Stimulated activated effector memory CD8-positive, alpha-beta T cell treated with anti-CD3 and anti-CD28 coated beads, Interleukin-12 subunit alpha, Interleukin-12 subunit beta, amount 100 ng/mL, for 72 hours (primary cell): ENCODE measurements at regions not wholly inside any gene's neighbourhood (a gene's known extent, or its start where the extent isn't known, plus 50 kb on each side); places are given as distances from the start of the nearest gene placed in this dataset.
A peak's percentile ranks its signal among the peaks of the same experiment; 100 is the strongest.
"Not testable (repeated sequence)": the region's sequence is repeated elsewhere in the genome, so short reads cannot be mapped to it uniquely, and the experiment has no call there.

ENCODE experiments used
- ATAC-seq: fragments of 150-1000 bp; cut with Tn5 transposase; 2 replicates; pipeline ENCODE4 v1.10.0; 2021
- DNase-seq, 2 donors: peaks; one replicate each; pipeline ENCODE4 v3.0.0; 2021 to 2022; ENCODE audit warnings: low spot score in 2 of 2
- H3K27ac Mint-ChIP-seq: one replicate; pipeline ENCODE4 v1.8.0; 2022; ENCODE audit warnings: mild to moderate bottlenecking, mixed read lengths
- H3K36me3 Mint-ChIP-seq: one replicate; pipeline ENCODE4 v1.8.0; 2022; ENCODE audit warnings: mild to moderate bottlenecking, mixed read lengths
- H3K4me1 Mint-ChIP-seq: one replicate; pipeline ENCODE4 v1.8.0; 2022; ENCODE audit warnings: mixed read lengths
- H3K4me3 Mint-ChIP-seq: one replicate; pipeline ENCODE4 v1.8.0; 2022; ENCODE audit warnings: mild to moderate bottlenecking, mixed read lengths
- H3K9me3 Mint-ChIP-seq: one replicate; pipeline ENCODE4 v1.8.0; 2022; ENCODE audit warnings: mixed read lengths

DNA sequence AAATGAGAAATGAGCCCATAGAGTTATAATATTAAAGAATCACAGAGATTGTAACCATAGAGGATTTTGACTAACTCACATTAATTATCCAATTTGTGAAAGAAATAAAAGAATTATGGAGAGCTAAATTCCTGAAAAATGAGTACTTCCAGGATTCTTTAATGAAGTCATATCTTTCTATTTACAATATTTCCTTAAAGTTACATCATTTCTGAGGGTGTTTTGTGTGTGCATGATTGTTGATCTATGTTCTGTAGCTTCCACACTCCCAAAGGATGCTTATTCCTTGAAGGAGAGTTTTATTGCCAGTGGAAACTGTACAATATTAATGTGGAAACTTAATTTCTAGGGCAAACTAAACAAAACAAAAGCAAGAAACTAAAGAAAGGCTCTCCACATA is 299.6 kb downstream of the MDFIC start:
- no peaks in the 10 kb centered on the region for H3K36me3 Mint-ChIP-seq
- H3K27ac Mint-ChIP-seq, result no peak overlapping the region
- ATAC-seq, result no peak
- H3K9me3 Mint-ChIP-seq, result no peaks in the 10 kb centered on the region
- DNase-seq, result no peak
- no peak overlapping the region for H3K4me3 Mint-ChIP-seq
- H3K4me1 Mint-ChIP-seq, result peaks cover 8% of the 10 kb centered on the region

DNA sequence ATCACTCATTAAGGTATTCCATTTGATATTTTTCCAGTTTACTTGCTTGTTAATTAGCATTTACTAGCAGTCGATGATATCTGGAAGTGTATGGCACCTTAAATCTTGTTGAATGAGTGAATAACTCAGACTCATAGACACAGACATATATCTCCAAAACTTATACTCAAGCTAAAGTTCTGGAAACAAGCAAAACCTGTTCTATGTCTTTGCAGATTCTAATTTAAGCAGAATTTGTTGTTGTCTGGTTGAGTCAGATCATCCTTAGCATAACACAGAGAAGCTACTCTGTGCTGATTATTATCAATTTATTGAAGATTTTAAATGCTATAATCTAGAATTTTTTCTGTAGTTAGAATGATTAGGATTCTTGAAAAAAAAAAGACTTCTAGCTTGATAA is 296.2 kb downstream of the MDFIC start:
- no peaks in the 10 kb centered on the region for H3K36me3 Mint-ChIP-seq
- ATAC-seq (no peak), DNase-seq (no peak)
- peaks cover 9% of the 10 kb centered on the region for H3K4me1 Mint-ChIP-seq
- no peak overlapping the region for H3K4me3 Mint-ChIP-seq
- no peak overlapping the region for H3K27ac Mint-ChIP-seq
- H3K9me3 Mint-ChIP-seq, result no peaks in the 10 kb centered on the region

DNA sequence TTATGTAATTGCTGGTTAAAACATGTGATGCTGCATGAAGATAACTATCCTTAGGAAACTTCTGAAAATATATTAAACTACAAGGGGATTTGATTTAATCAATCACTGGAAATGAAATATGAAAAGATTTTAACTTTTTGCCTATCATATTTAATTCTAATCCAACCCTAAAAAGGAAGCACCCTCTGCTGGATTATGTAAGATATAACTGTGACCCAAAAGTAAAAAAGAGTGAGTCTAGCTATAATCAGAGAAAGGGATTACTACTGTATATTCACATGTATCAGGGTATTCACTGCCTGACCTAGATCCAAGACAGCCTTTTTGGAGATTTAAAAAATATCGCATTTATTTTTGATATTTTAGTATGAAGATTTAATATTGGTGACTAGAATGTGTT is 295.5 kb downstream of the MDFIC start:
- no peak for ATAC-seq
- H3K27ac Mint-ChIP-seq, result no peak overlapping the region
- no peaks in the 10 kb centered on the region for H3K36me3 Mint-ChIP-seq
- H3K4me3 Mint-ChIP-seq, result no peak overlapping the region
- no peak for DNase-seq
- peaks cover 9% of the 10 kb centered on the region for H3K4me1 Mint-ChIP-seq
- no peaks in the 10 kb centered on the region for H3K9me3 Mint-ChIP-seq

DNA sequence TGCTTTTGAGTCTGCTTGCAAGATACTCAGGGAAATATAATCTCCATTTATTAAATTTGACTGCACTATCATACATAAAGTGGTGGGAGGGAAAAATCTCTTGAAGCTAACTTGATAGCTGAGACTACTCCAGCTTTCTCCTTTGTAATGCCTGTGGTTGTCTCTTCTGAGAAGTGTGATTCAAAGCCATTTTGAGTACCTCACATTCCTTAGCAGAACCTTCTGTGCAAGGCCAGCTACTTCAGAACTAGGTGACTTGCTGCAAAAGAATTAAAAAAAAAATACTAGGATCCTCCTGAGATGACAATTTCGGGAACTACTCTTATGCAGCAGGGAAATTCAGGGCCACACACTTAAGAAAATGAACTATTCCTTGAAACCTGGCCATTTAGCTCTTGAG is 294.8 kb downstream of the MDFIC start:
- DNase-seq, result no peak
- ATAC-seq, result peak; percentile 48
- Mint-ChIP-seq H3K36me3 (no peaks in the 10 kb centered on the region), H3K4me1 (peaks cover 9% of the 10 kb centered on the region), H3K4me3 (no peak overlapping the region), H3K9me3 (no peaks in the 10 kb centered on the region), H3K27ac (no peak overlapping the region)

DNA sequence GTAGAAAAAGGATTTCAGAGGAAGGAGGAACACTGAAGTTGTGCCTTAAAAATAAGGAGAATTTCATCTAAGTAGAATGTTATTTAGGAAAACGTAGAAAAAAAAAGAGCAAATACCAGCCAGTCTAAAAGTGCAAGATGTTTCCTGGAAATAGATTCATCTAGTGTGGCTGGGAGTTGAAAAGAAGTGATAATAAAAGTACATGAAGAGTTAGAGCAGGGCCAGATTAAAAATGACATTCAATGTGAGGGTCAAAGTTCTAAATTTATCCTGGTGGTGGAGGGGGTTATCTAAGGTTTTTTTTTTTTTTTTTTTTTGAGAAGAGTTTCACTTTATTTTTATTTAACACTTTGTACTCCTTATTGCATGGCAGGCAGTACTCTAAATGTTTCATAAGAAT is 289.3 kb downstream of the MDFIC start:
- Mint-ChIP-seq H3K27ac (no peak overlapping the region), H3K4me1 (no peaks in the 10 kb centered on the region), H3K4me3 (no peak overlapping the region), H3K9me3 (no peaks in the 10 kb centered on the region), H3K36me3 (no peaks in the 10 kb centered on the region)
- ATAC-seq, result no peak
- DNase-seq, result no peak

DNA sequence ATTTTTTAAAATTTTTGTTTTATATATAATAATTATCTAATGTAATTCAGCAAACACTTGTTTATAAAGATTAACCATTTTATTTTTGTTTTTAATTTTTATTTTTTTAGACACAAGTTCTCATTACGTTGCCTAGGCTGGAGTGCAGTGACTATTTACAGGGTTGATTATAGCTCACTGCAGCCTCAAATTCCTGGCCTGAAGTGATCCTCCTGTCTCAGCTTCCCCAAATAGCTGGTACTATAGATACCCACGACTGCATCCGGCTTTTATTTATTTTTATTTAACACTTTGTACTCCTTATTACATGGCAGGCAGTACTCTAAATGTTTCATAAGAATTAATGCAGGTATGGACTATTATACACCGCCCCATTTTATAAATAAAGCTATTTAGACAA is 288.7 kb downstream of the MDFIC start:
- ATAC-seq (no peak), DNase-seq (no peak)
- no peaks in the 10 kb centered on the region for H3K9me3 Mint-ChIP-seq
- H3K4me3 Mint-ChIP-seq, result no peak overlapping the region
- no peaks in the 10 kb centered on the region for H3K36me3 Mint-ChIP-seq
- H3K27ac Mint-ChIP-seq, result no peak overlapping the region
- no peaks in the 10 kb centered on the region for H3K4me1 Mint-ChIP-seq

DNA sequence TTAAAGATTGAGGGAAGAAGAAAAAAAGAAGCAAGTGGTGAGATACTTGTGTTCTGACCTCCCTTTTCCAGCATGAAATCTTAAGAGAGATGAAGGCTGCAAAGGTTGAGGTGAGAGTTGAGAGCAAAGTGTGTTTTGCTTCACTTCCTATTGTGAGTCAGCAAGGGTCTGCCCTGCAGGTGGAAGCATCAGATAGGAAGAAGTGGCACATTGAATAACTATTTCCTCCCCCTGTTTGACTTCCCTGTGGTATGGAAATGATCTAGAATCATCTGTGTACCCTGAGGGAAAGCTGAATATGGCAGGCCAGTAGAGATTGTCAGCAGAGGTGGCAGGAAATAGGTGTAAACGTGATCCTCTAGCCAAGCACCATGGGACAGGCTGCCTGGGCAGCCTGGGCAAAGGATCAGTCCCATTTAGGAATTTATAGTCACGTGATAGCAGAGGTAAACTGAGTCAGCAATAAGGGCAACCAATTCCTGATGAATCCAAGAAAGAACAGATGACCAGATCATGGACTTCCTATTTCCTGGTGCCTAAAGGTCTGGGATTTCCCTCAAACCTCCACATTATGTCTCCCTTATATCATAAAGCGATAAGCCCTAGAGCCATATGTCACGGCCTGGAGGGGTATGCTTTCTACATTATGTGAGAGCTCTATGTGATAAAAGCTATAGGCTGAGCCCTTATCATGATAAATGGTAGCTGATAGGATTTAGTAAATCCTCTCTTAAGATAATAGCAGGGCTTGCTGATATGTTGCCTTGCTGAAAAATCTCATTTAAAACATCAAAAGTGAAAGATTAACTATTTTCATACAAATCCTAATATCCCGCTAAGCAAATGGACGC is 287.0 kb downstream of the MDFIC start:
- H3K27ac Mint-ChIP-seq, result no peak overlapping the region

DNA sequence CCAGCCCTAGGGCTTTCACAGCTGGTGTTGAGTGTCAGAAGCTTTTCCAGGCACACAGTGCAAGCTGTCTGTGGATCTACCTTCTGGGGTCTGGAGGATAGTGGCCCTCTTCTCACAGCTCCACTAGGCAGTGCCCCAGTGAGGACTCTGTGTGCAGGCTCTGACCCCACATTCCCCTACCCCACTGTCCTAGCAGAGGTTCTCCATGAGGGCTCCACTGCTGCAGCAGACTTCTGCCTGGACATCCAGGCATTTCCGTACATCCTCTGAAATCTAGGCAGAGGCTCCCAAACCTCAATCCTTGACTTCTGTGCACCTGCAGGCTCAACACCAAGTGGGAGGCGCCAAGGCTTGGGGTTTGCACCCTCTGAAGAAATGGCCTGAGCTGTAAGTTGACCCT is 284.5 kb downstream of the MDFIC start:
- not testable (repeated sequence) for H3K4me1 Mint-ChIP-seq, ATAC-seq, H3K4me3 Mint-ChIP-seq, H3K27ac Mint-ChIP-seq, DNase-seq, H3K36me3 Mint-ChIP-seq, H3K9me3 Mint-ChIP-seq

More for the DNA sequence above, 287.0 kb downstream of the MDFIC start:
- H3K4me3 Mint-ChIP-seq, result no peak overlapping the region
- DNase-seq (no peak), ATAC-seq (no peak)
- H3K9me3 Mint-ChIP-seq, result no peaks in the 10 kb centered on the region
- H3K36me3 Mint-ChIP-seq, result no peaks in the 10 kb centered on the region
- no peaks in the 10 kb centered on the region for H3K4me1 Mint-ChIP-seq

DNA sequence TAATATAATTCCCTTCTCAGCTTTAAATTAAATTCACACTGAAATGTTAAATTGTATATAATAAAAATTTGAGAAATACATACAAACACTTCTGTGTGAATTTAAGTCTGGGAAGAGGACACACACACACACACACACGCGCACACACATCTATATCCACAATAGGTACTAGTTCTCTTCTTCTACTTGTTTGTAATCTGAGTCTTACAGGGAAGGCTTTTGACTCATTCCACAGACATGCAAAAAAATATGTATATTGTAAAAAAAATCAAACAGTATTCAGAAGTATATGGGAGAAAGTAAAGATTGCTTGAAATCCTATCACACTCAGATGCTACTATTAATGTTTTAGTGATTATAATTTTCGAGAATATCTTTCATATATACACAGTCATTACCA is 276.2 kb downstream of the MDFIC start:
- ATAC-seq (no peak), DNase-seq (no peak)
- no peaks in the 10 kb centered on the region for H3K9me3 Mint-ChIP-seq
- H3K4me3 Mint-ChIP-seq, result no peak overlapping the region
- H3K4me1 Mint-ChIP-seq, result no peaks in the 10 kb centered on the region
- H3K36me3 Mint-ChIP-seq, result no peaks in the 10 kb centered on the region
- no peak overlapping the region for H3K27ac Mint-ChIP-seq

DNA sequence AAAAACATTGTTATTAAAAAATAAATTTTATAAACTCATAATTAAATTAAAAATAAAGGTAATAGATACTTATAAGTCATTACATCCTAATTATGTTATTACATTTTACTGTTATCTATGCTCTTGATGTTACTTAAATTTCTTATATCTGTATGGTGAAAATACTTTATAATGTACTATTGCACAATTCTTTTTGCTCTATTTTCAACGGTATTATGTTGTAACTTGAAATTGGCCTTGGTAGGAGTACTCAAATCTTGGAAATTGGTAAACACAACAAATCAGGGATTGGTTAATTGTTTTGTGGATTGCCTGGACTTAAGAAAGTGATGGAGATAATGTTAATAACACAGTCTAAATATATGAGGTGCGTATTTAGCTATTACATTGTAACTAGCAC is 273.3 kb downstream of the MDFIC start:
- Mint-ChIP-seq H3K4me1 (no peaks in the 10 kb centered on the region), H3K4me3 (no peak overlapping the region), H3K36me3 (no peaks in the 10 kb centered on the region)

DNA sequence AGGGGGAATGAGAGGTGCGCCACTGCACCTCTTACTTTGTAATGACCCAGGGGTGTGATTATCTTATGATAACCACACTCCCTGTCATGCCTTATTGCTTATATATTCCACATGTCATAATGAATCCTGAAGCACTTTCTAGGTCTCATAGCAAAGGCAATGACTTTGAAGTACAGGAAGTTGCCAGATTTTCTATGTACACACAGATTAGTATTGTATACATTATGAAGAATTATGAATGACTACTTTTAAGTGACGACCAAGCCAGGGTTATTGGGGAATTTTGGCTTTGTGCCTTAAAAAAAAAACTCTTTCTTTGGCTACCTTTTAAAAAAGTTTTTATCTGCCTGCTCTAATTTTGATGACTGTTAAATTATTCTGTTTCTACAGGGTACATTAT is 269.6 kb downstream of the MDFIC start:
- no peak overlapping the region for H3K4me3 Mint-ChIP-seq
- no peak overlapping the region for H3K27ac Mint-ChIP-seq
- no peaks in the 10 kb centered on the region for H3K4me1 Mint-ChIP-seq
- H3K36me3 Mint-ChIP-seq, result no peaks in the 10 kb centered on the region
- no peaks in the 10 kb centered on the region for H3K9me3 Mint-ChIP-seq
- no peak for DNase-seq
- ATAC-seq, result no peak

More for the DNA sequence above, 273.3 kb downstream of the MDFIC start:
- no peak overlapping the region for H3K27ac Mint-ChIP-seq
- no peaks in the 10 kb centered on the region for H3K9me3 Mint-ChIP-seq
- no peak for ATAC-seq
- DNase-seq, result no peak

DNA sequence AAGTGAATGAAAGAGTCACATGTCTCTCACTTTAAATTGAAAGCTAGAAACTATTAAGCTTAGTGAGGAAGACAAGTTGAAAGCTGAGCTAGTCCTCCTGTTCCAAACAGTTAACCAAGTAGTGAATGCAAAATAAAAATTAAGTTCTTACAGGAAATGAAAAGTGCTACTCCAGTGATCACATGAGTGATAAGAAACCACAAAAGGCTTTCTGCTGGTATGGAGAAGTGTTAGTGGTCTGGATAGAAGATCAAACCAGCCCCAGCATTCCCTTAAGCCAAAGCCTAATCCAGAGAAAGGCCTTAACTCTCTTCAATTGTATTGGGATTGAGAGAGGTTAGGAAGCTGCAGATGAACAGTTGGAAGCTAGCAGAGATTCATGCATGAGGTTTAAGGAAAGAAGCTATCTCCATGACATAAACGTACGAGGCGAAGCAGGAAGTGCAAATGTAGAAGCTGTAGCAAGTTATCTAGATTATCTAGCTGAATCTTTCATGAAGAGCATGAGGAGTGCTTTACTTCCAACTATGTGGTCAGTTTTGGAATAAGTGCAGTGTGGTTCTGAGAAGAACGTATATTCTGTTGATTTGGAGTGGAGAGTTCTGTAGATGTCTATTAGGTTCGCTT is 261.6 kb downstream of the MDFIC start:
- no peak overlapping the region for H3K27ac Mint-ChIP-seq
- H3K36me3 Mint-ChIP-seq, result no peaks in the 10 kb centered on the region
- H3K9me3 Mint-ChIP-seq, result no peaks in the 10 kb centered on the region
- DNase-seq, result no peak
- ATAC-seq, result no peak
- peaks cover 21% of the 10 kb centered on the region for H3K4me1 Mint-ChIP-seq
- no peak overlapping the region for H3K4me3 Mint-ChIP-seq

DNA sequence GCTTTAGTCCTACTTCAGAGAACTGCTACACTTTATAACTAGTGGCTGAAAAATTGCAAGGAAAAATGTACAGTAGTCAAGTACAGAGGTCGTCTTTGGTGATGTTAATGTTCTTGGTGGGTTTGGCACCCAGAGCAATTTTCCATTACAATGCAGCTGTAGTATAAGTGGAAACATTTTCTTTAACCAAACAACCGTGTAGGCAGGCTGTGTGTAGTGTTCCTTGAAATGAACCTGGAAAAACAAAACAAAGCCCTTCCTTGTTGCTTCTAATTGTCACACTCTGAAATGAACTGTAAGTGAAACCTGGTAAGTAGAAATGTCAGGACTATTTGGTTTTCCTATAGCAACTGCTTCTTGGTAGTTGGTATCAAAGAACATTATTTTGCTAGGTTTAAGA is 256.9 kb downstream of the MDFIC start:
- H3K4me3 Mint-ChIP-seq, result no peak overlapping the region

DNA sequence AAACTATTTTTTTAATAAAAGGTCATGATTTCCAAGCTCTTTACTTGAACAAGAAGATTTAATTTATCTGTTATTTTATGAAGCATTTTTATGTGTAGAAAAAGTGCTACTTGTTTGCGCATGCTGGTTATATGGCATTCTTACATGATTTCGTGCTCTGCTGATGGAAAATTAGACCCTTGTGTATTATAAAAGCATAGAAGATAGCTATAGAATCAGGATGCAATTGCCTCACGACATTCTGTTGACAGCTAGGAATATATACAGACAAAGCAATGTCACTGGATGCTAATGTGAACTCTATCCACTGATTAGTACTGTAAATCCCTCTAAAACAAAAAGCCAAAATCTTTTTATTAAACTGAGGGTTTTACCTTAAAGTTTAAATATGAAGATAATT is 255.9 kb downstream of the MDFIC start:
- no peaks in the 10 kb centered on the region for H3K9me3 Mint-ChIP-seq

More for the DNA sequence above, 256.9 kb downstream of the MDFIC start:
- Mint-ChIP-seq H3K36me3 (no peaks in the 10 kb centered on the region), H3K4me1 (peaks cover 15% of the 10 kb centered on the region), H3K27ac (no peak overlapping the region), H3K9me3 (no peaks in the 10 kb centered on the region)
- ATAC-seq, result no peak
- DNase-seq, result no peak

DNA sequence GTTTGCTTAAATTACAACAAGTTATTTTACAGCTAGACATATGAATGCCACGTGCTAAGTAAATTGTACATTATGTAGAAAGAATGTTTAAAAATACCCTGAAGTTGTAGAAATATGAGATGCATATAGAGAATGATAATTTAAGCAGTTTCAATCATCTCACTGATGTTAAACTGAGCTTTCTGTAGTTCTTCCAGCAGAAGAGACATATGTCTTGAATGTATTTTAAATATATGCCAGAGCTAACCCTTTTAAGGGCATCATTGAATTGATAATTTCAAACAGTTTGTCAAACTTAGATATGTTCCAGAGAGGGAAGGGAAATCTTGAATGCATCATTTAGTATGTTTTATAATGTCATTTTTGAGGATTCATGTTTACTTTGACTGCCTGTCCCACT is 255.2 kb downstream of the MDFIC start:
- no peak overlapping the region for H3K4me3 Mint-ChIP-seq
- DNase-seq (no peak), ATAC-seq (no peak)
- peaks cover 7% of the 10 kb centered on the region for H3K4me1 Mint-ChIP-seq
- H3K9me3 Mint-ChIP-seq, result peaks cover 3% of the 10 kb centered on the region
- H3K36me3 Mint-ChIP-seq, result no peaks in the 10 kb centered on the region
- no peak overlapping the region for H3K27ac Mint-ChIP-seq

More for the DNA sequence above, 255.9 kb downstream of the MDFIC start:
- Mint-ChIP-seq H3K4me3 (no peak overlapping the region), H3K36me3 (no peaks in the 10 kb centered on the region), H3K27ac (no peak overlapping the region), H3K4me1 (peaks cover 7% of the 10 kb centered on the region)
- no peak for DNase-seq
- ATAC-seq, result no peak

DNA sequence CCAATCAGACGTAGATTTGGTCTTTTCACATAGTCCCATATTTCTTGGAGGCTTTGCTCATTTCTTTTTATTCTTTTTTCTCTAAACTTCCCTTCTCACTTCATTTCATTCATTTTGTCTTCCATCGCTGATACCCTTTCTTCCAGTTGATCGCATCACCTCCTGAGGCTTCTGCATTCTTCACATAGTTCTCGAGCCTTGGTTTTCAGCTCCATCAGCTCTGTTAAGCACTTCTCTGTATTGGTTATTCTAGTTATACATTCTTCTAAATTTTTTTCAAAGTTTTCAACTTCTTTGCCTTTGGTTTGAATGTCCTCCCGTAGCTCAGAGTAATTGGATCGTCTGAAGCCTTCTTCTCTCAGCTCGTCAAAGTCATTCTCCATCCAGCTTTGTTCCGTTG is 250.5 kb downstream of the MDFIC start:
- DNase-seq, H3K36me3 Mint-ChIP-seq, ATAC-seq, H3K27ac Mint-ChIP-seq, H3K4me3 Mint-ChIP-seq, H3K9me3 Mint-ChIP-seq, H3K4me1 Mint-ChIP-seq: not testable (repeated sequence)
